H1 (cell line): ENCODE measurements at regions not wholly inside any gene's neighbourhood (a gene's known extent, or its start where the extent isn't known, plus 50 kb on each side); places are given as distances from the start of the nearest gene placed in this dataset.

ENCODE experiments used
- KDM4A ChIP-seq: IDR thresholded peaks from one replicate; pipeline ENCODE4 v1.7.1; 2012; ENCODE audit warnings: low read depth, mild to moderate bottlenecking, moderate library complexity, low read length, inconsistent platforms; ENCODE audit not compliant: severe bottlenecking
- TF ChIP-seq, protein P1 (sequence below): IDR thresholded peaks from 2 replicates; pipeline ENCODE4 v1.6.1; 2012; ENCODE audit warnings: inconsistent platforms

DNA sequence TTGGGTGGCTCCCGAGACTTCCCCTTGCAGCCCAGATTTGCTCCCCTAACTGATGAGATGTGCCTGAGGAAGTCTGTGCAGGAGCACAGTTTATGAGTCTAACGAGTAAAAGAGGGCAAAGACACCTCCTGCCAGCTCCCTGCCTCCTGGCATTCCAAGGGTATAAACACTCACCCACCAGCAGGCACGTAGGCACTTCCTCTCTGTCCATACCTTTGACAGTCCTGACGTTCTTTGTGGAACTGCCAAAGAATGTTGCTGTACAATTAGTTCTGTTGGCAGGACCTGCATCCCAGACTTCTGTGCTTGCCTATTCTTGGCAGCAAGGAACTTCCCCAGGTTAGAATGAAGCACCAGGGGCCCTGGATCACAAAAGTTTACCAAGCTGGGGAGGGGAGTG, 889.3 kb downstream of the BCL11B start (continued):
- TF ChIP-seq, protein P1, sequence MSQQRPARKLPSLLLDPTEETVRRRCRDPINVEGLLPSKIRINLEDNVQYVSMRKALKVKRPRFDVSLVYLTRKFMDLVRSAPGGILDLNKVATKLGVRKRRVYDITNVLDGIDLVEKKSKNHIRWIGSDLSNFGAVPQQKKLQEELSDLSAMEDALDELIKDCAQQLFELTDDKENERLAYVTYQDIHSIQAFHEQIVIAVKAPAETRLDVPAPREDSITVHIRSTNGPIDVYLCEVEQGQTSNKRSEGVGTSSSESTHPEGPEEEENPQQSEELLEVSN: no peak
- TF ChIP-seq KDM4A: no peak
